Kidney (tissue), 13 donors: ENCODE measurements at regions not wholly inside any gene's neighbourhood (a gene's known extent, or its start where the extent isn't known, plus 50 kb on each side); places are given as distances from the start of the nearest gene placed in this dataset.

Experiments used
- DNase-seq, 5 donors: peaks; one replicate each; pipeline ENCODE4 v3.0.0-alpha.2; 2013 to 2020
- FAIRE-seq: peaks from 2 replicates; lab custom pipeline; 2012; peaks lifted over from hg19 to GRCh38; lab: Jason Lieb, UNC
- H3K27ac ChIP-seq, 2 donors: one replicate each; pipeline ENCODE4 v1.7.0; 2013; ENCODE audit warnings: low read depth in 2 of 2, low read length in 2 of 2, inconsistent platforms in 1 of 2
- H3K27me3 ChIP-seq: one replicate; pipeline ENCODE4 v1.7.1; 2013; ENCODE audit warnings: low read length, inconsistent platforms; ENCODE audit not compliant: control insufficient read depth, insufficient read depth
- H3K36me3 ChIP-seq, 3 donors: one replicate each; pipeline versions ENCODE4 v1.7.0 to v1.7.1; 2013; ENCODE audit warnings: low read length in 3 of 3, control low read depth in 1 of 3, inconsistent platforms in 1 of 3; ENCODE audit not compliant: insufficient read depth in 3 of 3, control insufficient read depth in 2 of 3
- H3K4me1 ChIP-seq, 3 donors: one replicate each; pipeline versions ENCODE4 v1.7.0 to v1.7.1; 2013; ENCODE audit warnings: low read length in 3 of 3, inconsistent platforms in 1 of 3, low read depth in 1 of 3; ENCODE audit not compliant: control insufficient read depth in 2 of 3, insufficient read depth in 2 of 3
- H3K4me3 ChIP-seq, 3 donors: one replicate each; pipeline versions ENCODE4 v1.7.0 to v1.8.1; 2013; ENCODE audit warnings: low read length in 3 of 3, control low read depth in 1 of 3, inconsistent platforms in 1 of 3
- H3K9ac ChIP-seq, 3 donors: one replicate each; pipeline versions ENCODE4 v1.7.0 to v1.7.1; 2013; ENCODE audit warnings: low read length in 3 of 3, control low read depth in 1 of 3, inconsistent platforms in 1 of 3
- H3K9me3 ChIP-seq, 3 donors: one replicate each; pipeline versions ENCODE4 v1.7.0 to v1.7.1; 2013; ENCODE audit warnings: low read length in 3 of 3, control low read depth in 1 of 3, inconsistent platforms in 1 of 3; ENCODE audit not compliant: control insufficient read depth in 2 of 3, insufficient read depth in 1 of 3
- intact Hi-C: fragments of 100-400 bp; cut with DNase I; formaldehyde crosslinking; loops from one replicate; pipeline ENCODE4 v1.11.1; 2022
- TF ChIP-seq, protein P1 (sequence below): IDR thresholded peaks from 3 replicates; pipeline ENCODE4 v1.5.1; 2012; ENCODE audit warnings: mild to moderate bottlenecking, moderate library complexity, borderline replicate concordance; ENCODE audit not compliant: insufficient read depth; ENCODE audit errors: extremely low read depth
- donor health status: control.
- donor health status: control.
- donor health status: control.
- donor health status: control.
- donor health status: control.
- donor health status: DM: yes; HTN: yes; CAD: no.
- donor health status: Normal renal cell carcinoma (clear cell type).

DNA sequence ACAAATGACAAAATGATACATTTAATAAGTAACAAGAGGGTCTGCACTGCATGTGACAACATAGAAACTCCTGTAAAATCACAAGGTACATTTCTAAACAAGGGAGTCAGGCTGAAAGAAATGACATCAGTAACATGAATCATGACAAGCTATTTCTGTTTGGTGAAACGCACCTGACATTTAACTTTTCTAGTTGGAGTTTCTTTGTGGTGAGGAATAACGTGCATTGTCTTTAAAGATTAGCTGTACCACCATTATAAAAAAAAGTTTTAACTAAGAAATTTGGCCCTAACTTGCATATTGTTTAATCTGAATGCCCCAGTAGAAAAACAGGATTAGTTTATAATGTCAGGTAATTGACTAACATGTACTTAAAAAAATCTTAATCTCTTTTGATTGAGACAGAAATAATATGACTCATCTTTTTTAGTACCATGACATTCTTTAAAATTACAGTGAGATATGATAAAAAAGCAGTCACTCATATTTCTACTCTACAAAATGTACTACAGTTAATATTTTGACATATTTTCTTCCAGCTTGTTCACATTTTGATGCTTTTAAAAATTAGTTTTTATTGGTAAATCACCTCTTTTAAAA is 418.2 kb downstream of the KLF12 start:
- Histone ChIP-seq H3K4me3 (no peak overlapping the region), H3K27ac (no peak overlapping the region), H3K4me1 (no peaks in the 10 kb centered on the region), H3K27me3 (no peaks in the 10 kb centered on the region), H3K9me3 (no peaks in the 10 kb centered on the region), H3K9ac (no peak overlapping the region), H3K36me3 (peaks cover 0 to 11% (median 4%) of the 10 kb centered on the region in 3 donors)
- intact Hi-C loops = no loop called here
- DNase-seq (no peak), FAIRE-seq (peak; percentile 8)
- TF ChIP-seq, protein P1, sequence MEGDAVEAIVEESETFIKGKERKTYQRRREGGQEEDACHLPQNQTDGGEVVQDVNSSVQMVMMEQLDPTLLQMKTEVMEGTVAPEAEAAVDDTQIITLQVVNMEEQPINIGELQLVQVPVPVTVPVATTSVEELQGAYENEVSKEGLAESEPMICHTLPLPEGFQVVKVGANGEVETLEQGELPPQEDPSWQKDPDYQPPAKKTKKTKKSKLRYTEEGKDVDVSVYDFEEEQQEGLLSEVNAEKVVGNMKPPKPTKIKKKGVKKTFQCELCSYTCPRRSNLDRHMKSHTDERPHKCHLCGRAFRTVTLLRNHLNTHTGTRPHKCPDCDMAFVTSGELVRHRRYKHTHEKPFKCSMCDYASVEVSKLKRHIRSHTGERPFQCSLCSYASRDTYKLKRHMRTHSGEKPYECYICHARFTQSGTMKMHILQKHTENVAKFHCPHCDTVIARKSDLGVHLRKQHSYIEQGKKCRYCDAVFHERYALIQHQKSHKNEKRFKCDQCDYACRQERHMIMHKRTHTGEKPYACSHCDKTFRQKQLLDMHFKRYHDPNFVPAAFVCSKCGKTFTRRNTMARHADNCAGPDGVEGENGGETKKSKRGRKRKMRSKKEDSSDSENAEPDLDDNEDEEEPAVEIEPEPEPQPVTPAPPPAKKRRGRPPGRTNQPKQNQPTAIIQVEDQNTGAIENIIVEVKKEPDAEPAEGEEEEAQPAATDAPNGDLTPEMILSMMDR = no peak

- FAIRE-seq = no peak
- Histone ChIP-seq H3K9ac (no peak overlapping the region), H3K4me1 (no peaks in the 10 kb centered on the region), H3K36me3 (peaks cover 0 to 11% (median 4%) of the 10 kb centered on the region in 3 donors), H3K9me3 (no peaks in the 10 kb centered on the region), H3K4me3 (no peak overlapping the region), H3K27ac (no peak overlapping the region), H3K27me3 (no peaks in the 10 kb centered on the region)
- intact Hi-C loops = no loop called here
- TF ChIP-seq, protein P1 = no peak
- DNase-seq = no peak
Observed at GRCh38 chr13:73715114-73715910, 418.9 kb downstream of the KLF12 start.

GRCh38 chr13:73714522-73714921 is 419.7 kb downstream of the KLF12 start:
- H3K27me3 ChIP-seq = no peaks in the 10 kb centered on the region
- H3K9ac ChIP-seq = no peak overlapping the region
- intact Hi-C loops = no loop called here
- TF ChIP-seq, protein P1 = no peak
- no peaks in the 10 kb centered on the region for H3K9me3 ChIP-seq
- no peak overlapping the region for H3K4me3 ChIP-seq
- no peaks in the 10 kb centered on the region for H3K4me1 ChIP-seq
- FAIRE-seq (no peak), DNase-seq (no peak)
- H3K36me3 ChIP-seq = peaks cover 0 to 11% (median 6%) of the 10 kb centered on the region in 3 donors
- no peak overlapping the region for H3K27ac ChIP-seq
